PC-3 (cell line): ENCODE measurements at regions not wholly inside any gene's neighbourhood (a gene's known extent, or its start where the extent isn't known, plus 50 kb on each side); places are given as distances from the start of the nearest gene placed in this dataset.
"Not testable (repeated sequence)": the region's sequence is repeated elsewhere in the genome, so short reads cannot be mapped to it uniquely, and the experiment has no call there.

Source experiments
- ATAC-seq: fragments of 200-7000 bp; cut with Tn5 transposase; 2 replicates; pipeline ENCODE4 v1.9.1; 2020; ENCODE audit warnings: mild to moderate bottlenecking, moderate library complexity
- BruUV-seq: library from RNA; stranded (reverse); fragments of 400-500 nt; replicated peaks from 2 replicates; lab custom pipeline; 2021; lab: Mats Ljungman, UMichigan
- CTCF ChIA-PET: fragments of 300-600 bp; sonication (Branson Sonifier 250); formaldehyde crosslinking; loops from one replicate; lab custom pipeline; 2022; ENCODE audit warnings: antibody characterized with exemption; lab: Charles Lee
- POLR2A ChIA-PET: fragments of 300-600 bp; sonication (Branson Sonifier 250); formaldehyde crosslinking; loops from one replicate; lab custom pipeline; 2022; ENCODE audit warnings: antibody characterized with exemption; ENCODE audit not compliant: unreplicated experiment; lab: Charles Lee
- DNase-seq: peaks from one replicate; pipeline ENCODE4 v3.0.0-alpha.2; 2015
- H2AFZ ChIP-seq: fragments of 300-600 bp; sonication (generic); 2 replicates; pipeline ENCODE4 v1.6.0; 2016; ENCODE audit warnings: antibody characterized with exemption, low read length
- H3F3A ChIP-seq: fragments of 300-600 bp; sonication (generic); one replicate; pipeline ENCODE4 v1.6.0; 2017; ENCODE audit warnings: antibody characterized with exemption, low read length, control low read depth, mild to moderate bottlenecking; ENCODE audit not compliant: unreplicated experiment
- H3K27ac ChIP-seq: fragments of 300-600 bp; sonication (generic); 2 replicates; pipeline ENCODE4 v1.5.1; 2016; ENCODE audit warnings: mild to moderate bottlenecking, low read length
- H3K27me3 ChIP-seq: fragments of 300-600 bp; sonication (generic); 2 replicates; pipeline ENCODE4 v1.6.1; 2016; ENCODE audit warnings: low read length, mixed read lengths
- H3K36me3 ChIP-seq: fragments of 300-600 bp; sonication (generic); 2 replicates; pipeline ENCODE4 v1.6.1; 2016; ENCODE audit warnings: low read depth, mixed run types, low read length, mixed read lengths
- H3K4me1 ChIP-seq: fragments of 300-600 bp; sonication (generic); 2 replicates; pipeline ENCODE4 v1.5.1; 2016; ENCODE audit warnings: low read length; ENCODE audit not compliant: insufficient read depth
- H3K4me2 ChIP-seq: fragments of 300-600 bp; sonication (generic); 2 replicates; pipeline ENCODE4 v1.6.0; 2016; ENCODE audit warnings: low read length
- H3K4me3 ChIP-seq: fragments of 300-600 bp; sonication (generic); 2 replicates; pipeline ENCODE4 v1.5.1; 2016; ENCODE audit warnings: mild to moderate bottlenecking, low read length, mixed read lengths
- H3K79me2 ChIP-seq: fragments of 300-600 bp; sonication (generic); 2 replicates; pipeline ENCODE4 v1.6.1; 2017; ENCODE audit warnings: low read length, mixed read lengths
- H3K9ac ChIP-seq: fragments of 300-600 bp; sonication (generic); 2 replicates; pipeline ENCODE4 v1.6.0; 2016; ENCODE audit warnings: mild to moderate bottlenecking, low read length
- H3K9me2 ChIP-seq: fragments of 300-600 bp; sonication (generic); replicated peaks from 2 replicates; pipeline ENCODE4 v1.6.1; 2016; ENCODE audit warnings: mixed run types, low read length, mixed read lengths
- H3K9me3 ChIP-seq: fragments of 300-600 bp; sonication (generic); 2 replicates; pipeline ENCODE4 v1.6.1; 2016; ENCODE audit warnings: low read length, mixed read lengths
- H4K20me1 ChIP-seq: fragments of 300-600 bp; sonication (generic); 2 replicates; pipeline ENCODE4 v1.6.1; 2016; ENCODE audit warnings: low read length, mixed read lengths
- CTCF ChIP-seq: fragments of 300-600 bp; sonication (generic); conservative IDR thresholded peaks from 2 replicates; pipeline ENCODE4 v1.5.1; 2017; ENCODE audit warnings: antibody characterized with exemption, low read depth, mild to moderate bottlenecking, low read length
- EZH2 ChIP-seq: fragments of 300-600 bp; sonication (generic); IDR thresholded peaks from one replicate; pipeline ENCODE4 v1.6.1; 2017; ENCODE audit warnings: antibody characterized with exemption, mild to moderate bottlenecking, low read length; ENCODE audit not compliant: unreplicated experiment
- EZH2phosphoT487 ChIP-seq: fragments of 300-600 bp; sonication (generic); IDR thresholded peaks from 2 replicates; pipeline ENCODE4 v1.6.1; 2018; ENCODE audit warnings: mild to moderate bottlenecking, antibody characterized with exemption, low read length, borderline replicate concordance
- intact Hi-C: fragments of 100-400 bp; cut with micrococcal nuclease; formaldehyde crosslinking; loops from 2 replicates; pipeline ENCODE4 v1.9.0; 2023

DNA sequence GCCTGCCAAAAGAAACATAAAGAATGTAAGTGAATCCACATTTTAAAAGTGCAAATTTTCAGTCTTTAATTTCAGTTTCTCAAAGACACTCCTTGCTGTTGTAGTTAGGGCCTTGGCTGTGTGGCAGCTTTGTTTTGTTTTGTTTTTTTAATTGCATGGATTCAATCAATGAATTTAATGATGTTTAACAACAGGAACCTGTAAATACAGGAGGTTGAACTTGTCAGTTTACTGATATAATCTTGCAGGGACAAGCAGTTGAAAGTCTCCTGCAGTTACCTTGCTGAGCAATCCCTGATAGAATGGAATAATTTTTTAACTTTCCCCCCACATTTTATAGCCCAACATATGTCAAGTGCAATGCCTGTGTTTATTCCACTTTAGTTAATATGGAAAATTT is 528.3 kb upstream of the PCDH7 start:
- Histone ChIP-seq H3K4me1 (peaks cover 11% of the 10 kb centered on the region; the same call in 1 of the 2 replicates), H3K27ac (no peak overlapping the region), H3K36me3 (no peaks in the 10 kb centered on the region), H3K79me2 (no peaks in the 10 kb centered on the region), H2AFZ (no peak overlapping the region), H3F3A (no peaks in the 10 kb centered on the region), H3K9me3 (no peaks in the 10 kb centered on the region), H3K9me2 (no peaks in the 10 kb centered on the region), H3K4me3 (no peak overlapping the region), H3K27me3 (no peaks in the 10 kb centered on the region), H4K20me1 (no peaks in the 10 kb centered on the region), H3K9ac (no peak overlapping the region), H3K4me2 (no peak overlapping the region)
- POLR2A ChIA-PET = no interaction called here
- ATAC-seq = no peak; the same call in 1 of the 2 replicates
- DNase-seq = peak; percentile 1
- intact Hi-C loops = no loop called here
- no TSS peak for BruUV-seq
- TF ChIP-seq CTCF (no peak), EZH2 (no peak), EZH2phosphoT487 (no peak)
- CTCF ChIA-PET = no interaction called here

- CTCF ChIA-PET = no interaction called here
- DNase-seq = peak; percentile 40
- H3F3A ChIP-seq = no peaks in the 10 kb centered on the region
- H3K9me3 ChIP-seq = no peaks in the 10 kb centered on the region
- POLR2A ChIA-PET = no interaction called here
- BruUV-seq = no TSS peak
- TF ChIP-seq CTCF (no peak), EZH2phosphoT487 (no peak), EZH2 (no peak)
- peak; percentile 28 for ATAC-seq
- H3K27me3 ChIP-seq = no peaks in the 10 kb centered on the region
- no peaks in the 10 kb centered on the region for H3K36me3 ChIP-seq
- no peak overlapping the region for H3K4me3 ChIP-seq
- H2AFZ ChIP-seq = no peak overlapping the region
- no peaks in the 10 kb centered on the region for H3K9me2 ChIP-seq
- H4K20me1 ChIP-seq = no peaks in the 10 kb centered on the region
- peaks cover 23% of the 10 kb centered on the region for H3K4me1 ChIP-seq
- intact Hi-C loops = no loop called here
- no peaks in the 10 kb centered on the region for H3K79me2 ChIP-seq
- peak overlapping the region; percentile 67; the same call in 1 of the 2 replicates for H3K27ac ChIP-seq
- no peak overlapping the region for H3K4me2 ChIP-seq
- no peak overlapping the region for H3K9ac ChIP-seq
Observed at GRCh38 chr4:30207389-30207788, 512.8 kb upstream of the PCDH7 start.

DNA sequence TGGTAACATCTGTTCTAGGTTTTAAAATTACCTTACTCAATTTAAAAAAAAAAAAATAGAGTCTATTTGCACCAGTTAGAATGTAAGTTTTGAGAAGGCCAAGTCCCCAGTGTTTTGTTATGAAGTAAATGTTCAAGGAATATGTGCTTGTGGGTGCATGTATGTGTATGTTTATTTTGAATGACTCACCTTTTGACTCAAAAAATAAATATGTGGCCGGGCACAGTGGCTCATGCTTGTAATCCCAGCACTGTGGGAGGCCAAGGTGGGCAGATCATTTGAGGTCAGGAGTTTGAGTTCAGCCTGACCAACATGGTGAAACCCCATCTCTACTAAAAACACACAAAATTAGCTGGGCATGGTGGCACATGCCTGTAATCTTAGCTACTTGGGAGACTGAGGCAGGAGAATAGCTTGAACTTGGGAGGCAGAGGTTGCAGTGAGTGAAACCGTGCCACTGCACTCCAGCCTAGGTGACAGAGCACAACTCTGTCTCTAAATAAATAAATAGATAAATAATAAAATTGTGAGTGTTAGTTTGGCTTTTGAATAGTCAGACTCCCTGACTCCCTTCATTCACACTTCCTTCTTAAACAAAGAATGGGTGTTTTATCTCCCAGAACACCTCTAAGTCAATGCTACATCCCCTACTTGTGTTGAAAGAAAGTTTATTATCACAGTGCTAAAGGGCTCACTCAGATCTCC is 511.3 kb upstream of the PCDH7 start:
- BruUV-seq = no TSS peak
- Histone ChIP-seq H3K27me3 (no peaks in the 10 kb centered on the region), H3K4me1 (peaks cover 23% of the 10 kb centered on the region), H3K36me3 (no peaks in the 10 kb centered on the region), H3K9me3 (no peaks in the 10 kb centered on the region), H3F3A (no peaks in the 10 kb centered on the region), H3K9ac (no peak overlapping the region), H2AFZ (no peak overlapping the region), H3K4me2 (peak overlapping the region; percentile 70), H3K79me2 (no peaks in the 10 kb centered on the region), H3K4me3 (peak overlapping the region; percentile 42; the same call in 1 of the 2 replicates), H3K27ac (peak overlapping the region; percentile 67), H4K20me1 (no peaks in the 10 kb centered on the region), H3K9me2 (no peaks in the 10 kb centered on the region)
- TF ChIP-seq EZH2 (no peak), CTCF (no peak), EZH2phosphoT487 (no peak)
- ChIA-PET CTCF (no interaction called here), POLR2A (no interaction called here)
- intact Hi-C loops = no loop called here
- ATAC-seq (peak; percentile 96), DNase-seq (peak; percentile 74)

DNA sequence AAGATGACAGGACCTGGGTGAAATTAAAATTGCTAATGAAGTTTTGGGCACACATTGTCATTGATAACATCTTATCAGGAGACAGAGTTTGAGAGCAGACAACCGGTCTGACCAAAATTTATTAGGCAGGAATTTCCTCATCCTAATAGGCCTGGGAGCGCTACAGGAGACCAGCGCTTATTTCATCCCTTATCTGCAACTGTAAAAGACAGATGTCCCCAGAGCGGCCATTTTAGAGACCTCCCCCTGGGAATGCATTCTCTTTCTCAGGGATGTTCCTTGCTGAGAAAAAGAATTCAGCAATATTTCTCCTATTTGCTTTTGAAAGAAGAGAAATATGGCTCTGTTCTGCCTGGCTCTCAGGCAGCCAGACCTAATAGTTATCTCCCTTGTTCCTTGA is 504.2 kb upstream of the PCDH7 start:
- ATAC-seq, H3K79me2 ChIP-seq, intact Hi-C loops, H2AFZ ChIP-seq, CTCF ChIA-PET, H3K4me2 ChIP-seq, BruUV-seq, H3K9me2 ChIP-seq, H3F3A ChIP-seq, H3K4me1 ChIP-seq, H3K4me3 ChIP-seq, H3K27ac ChIP-seq, DNase-seq, H3K36me3 ChIP-seq, POLR2A ChIA-PET, H3K9ac ChIP-seq, H3K9me3 ChIP-seq, H4K20me1 ChIP-seq, H3K27me3 ChIP-seq: not testable (repeated sequence)
